ENCODE measurements at regions not wholly inside any gene's neighbourhood (a gene's known extent, or its start where the extent isn't known, plus 50 kb on each side); places are given as distances from the start of the nearest gene placed in this dataset.

- H3K9ac ChIP-seq (ENCODE audit: low read depth in 1 of 2, low read length in 2 of 2), result no peak overlapping the region
- no peaks in the 10 kb centered on the region for H3K9me3 ChIP-seq (ENCODE audit: control insufficient read depth in 1 of 2, low read length in 2 of 2)
- H3K27me3 ChIP-seq (ENCODE audit: control insufficient read depth in 1 of 2, insufficient read depth in 2 of 2, low read length in 2 of 2), result no peaks in the 10 kb centered on the region
- H3K4me3 ChIP-seq (ENCODE audit: low read depth in 1 of 2, low read length in 2 of 2), result no peak overlapping the region
- H3K36me3 ChIP-seq (ENCODE audit: control insufficient read depth in 1 of 2, insufficient read depth in 2 of 2, low read length in 2 of 2), result no peaks in the 10 kb centered on the region
- H3K4me1 ChIP-seq (ENCODE audit: control insufficient read depth in 1 of 2, insufficient read depth in 2 of 2, low read length in 2 of 2), result no peaks in the 10 kb centered on the region
- no peak overlapping the region for H3K27ac ChIP-seq (ENCODE audit: low read depth, low read length)
Measured at GRCh38 chr11:92506809-92507336, 282.3 kb downstream of the FAT3 start.

- Histone ChIP-seq H3K4me1 (ENCODE audit: control insufficient read depth in 1 of 2, insufficient read depth in 2 of 2, low read length in 2 of 2) (no peaks in the 10 kb centered on the region), H3K9me3 (ENCODE audit: control insufficient read depth in 1 of 2, low read length in 2 of 2) (no peaks in the 10 kb centered on the region), H3K27ac (ENCODE audit: low read depth, low read length) (no peak overlapping the region), H3K9ac (ENCODE audit: low read depth in 1 of 2, low read length in 2 of 2) (no peak overlapping the region), H3K4me3 (ENCODE audit: low read depth in 1 of 2, low read length in 2 of 2) (no peak overlapping the region), H3K27me3 (ENCODE audit: control insufficient read depth in 1 of 2, insufficient read depth in 2 of 2, low read length in 2 of 2) (no peaks in the 10 kb centered on the region), H3K36me3 (ENCODE audit: control insufficient read depth in 1 of 2, insufficient read depth in 2 of 2, low read length in 2 of 2) (no peaks in the 10 kb centered on the region)
Measured at GRCh38 chr11:92510591-92510990, 286.0 kb downstream of the FAT3 start.

DNA sequence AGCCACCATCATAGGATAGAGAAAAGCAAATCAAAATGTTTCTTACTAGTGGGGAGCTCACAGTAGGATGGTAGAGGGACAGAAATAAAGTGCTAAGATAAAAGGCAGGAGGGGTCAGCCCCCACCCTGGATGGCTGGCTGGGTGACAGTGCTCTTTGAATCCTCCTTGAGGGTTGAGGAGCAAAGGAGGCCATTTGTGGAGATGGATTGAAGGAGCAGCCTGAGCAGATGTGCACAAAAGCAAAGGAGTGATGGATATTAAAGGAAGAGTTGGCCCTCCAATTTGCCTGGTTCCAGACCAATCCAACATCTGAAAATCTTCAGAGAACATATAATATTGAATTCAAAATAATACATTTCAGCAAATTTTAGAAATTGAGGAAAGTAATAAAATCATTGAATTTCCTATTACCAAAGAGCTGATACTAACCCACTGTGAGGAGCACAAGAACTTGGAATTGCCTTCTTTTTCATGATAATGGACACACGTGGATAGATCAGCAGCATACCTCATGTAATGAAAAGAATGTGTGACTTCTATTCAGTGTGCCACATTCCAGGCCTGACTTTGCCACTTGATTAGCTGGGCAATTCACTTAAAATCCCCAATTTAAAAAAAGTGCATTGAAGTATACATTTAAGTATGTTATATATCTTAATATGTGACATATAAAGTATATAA lies 287.0 kb downstream of the FAT3 start:
- no peak overlapping the region for H3K9ac ChIP-seq (ENCODE audit: low read depth in 1 of 2, low read length in 2 of 2)
- no peaks in the 10 kb centered on the region for H3K9me3 ChIP-seq (ENCODE audit: control insufficient read depth in 1 of 2, low read length in 2 of 2)
- no peaks in the 10 kb centered on the region for H3K27me3 ChIP-seq (ENCODE audit: control insufficient read depth in 1 of 2, insufficient read depth in 2 of 2, low read length in 2 of 2)
- H3K27ac ChIP-seq (ENCODE audit: low read depth, low read length), result no peak overlapping the region
- no peaks in the 10 kb centered on the region for H3K36me3 ChIP-seq (ENCODE audit: control insufficient read depth in 1 of 2, insufficient read depth in 2 of 2, low read length in 2 of 2)
- H3K4me3 ChIP-seq (ENCODE audit: low read depth in 1 of 2, low read length in 2 of 2), result no peak overlapping the region
- no peaks in the 10 kb centered on the region for H3K4me1 ChIP-seq (ENCODE audit: control insufficient read depth in 1 of 2, insufficient read depth in 2 of 2, low read length in 2 of 2)

GRCh38 chr11:92512204-92512569 lies 287.6 kb downstream of the FAT3 start:
- Histone ChIP-seq H3K36me3 (ENCODE audit: control insufficient read depth in 1 of 2, insufficient read depth in 2 of 2, low read length in 2 of 2) (no peaks in the 10 kb centered on the region), H3K4me1 (ENCODE audit: control insufficient read depth in 1 of 2, insufficient read depth in 2 of 2, low read length in 2 of 2) (no peaks in the 10 kb centered on the region), H3K9me3 (ENCODE audit: control insufficient read depth in 1 of 2, low read length in 2 of 2) (no peaks in the 10 kb centered on the region), H3K27ac (ENCODE audit: low read depth, low read length) (no peak overlapping the region), H3K9ac (ENCODE audit: low read depth in 1 of 2, low read length in 2 of 2) (no peak overlapping the region), H3K27me3 (ENCODE audit: control insufficient read depth in 1 of 2, insufficient read depth in 2 of 2, low read length in 2 of 2) (no peaks in the 10 kb centered on the region), H3K4me3 (ENCODE audit: low read depth in 1 of 2, low read length in 2 of 2) (no peak overlapping the region)

DNA sequence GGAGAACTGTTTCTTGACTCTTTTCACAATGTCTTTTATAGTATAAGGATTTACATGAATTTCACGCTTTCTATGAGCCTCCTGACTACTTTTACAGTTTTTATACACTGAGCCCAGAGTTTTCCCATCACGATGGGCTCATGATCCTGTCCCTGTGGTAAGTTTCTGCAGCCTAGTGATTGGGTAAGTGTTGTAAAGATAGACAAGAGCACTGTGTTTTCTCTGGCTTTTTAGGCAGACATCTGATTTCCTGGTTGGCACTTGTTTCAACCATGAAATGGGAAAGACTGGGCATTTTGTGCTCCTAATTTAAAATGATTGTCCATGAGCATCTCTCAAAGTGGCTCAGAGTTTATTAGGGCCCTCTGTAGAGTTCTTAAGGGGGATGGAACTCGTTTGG lies 299.0 kb downstream of the FAT3 start:
- Histone ChIP-seq H3K4me1 (ENCODE audit: control insufficient read depth in 1 of 2, insufficient read depth in 2 of 2, low read length in 2 of 2) (no peaks in the 10 kb centered on the region), H3K9me3 (ENCODE audit: control insufficient read depth in 1 of 2, low read length in 2 of 2) (no peaks in the 10 kb centered on the region), H3K9ac (ENCODE audit: low read depth in 1 of 2, low read length in 2 of 2) (no peak overlapping the region), H3K36me3 (ENCODE audit: control insufficient read depth in 1 of 2, insufficient read depth in 2 of 2, low read length in 2 of 2) (no peaks in the 10 kb centered on the region), H3K4me3 (ENCODE audit: low read depth in 1 of 2, low read length in 2 of 2) (no peak overlapping the region), H3K27me3 (ENCODE audit: control insufficient read depth in 1 of 2, insufficient read depth in 2 of 2, low read length in 2 of 2) (no peaks in the 10 kb centered on the region), H3K27ac (ENCODE audit: low read depth, low read length) (no peak overlapping the region)

DNA sequence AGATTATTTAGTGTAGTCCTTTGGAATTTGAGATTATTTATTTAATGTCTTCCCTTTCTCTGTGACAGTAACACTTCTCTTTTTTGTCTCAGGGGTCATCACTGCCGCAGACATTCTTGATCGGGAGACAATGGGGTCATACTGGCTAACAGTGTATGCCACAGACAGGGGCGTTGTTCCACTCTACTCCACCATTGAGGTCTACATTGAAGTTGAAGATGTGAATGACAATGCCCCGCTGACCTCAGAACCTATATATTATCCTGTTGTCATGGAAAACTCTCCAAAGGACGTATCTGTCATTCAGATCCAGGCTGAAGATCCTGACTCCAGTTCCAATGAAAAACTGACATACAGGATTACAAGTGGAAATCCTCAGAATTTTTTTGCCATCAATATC lies 299.9 kb downstream of the FAT3 start:
- Histone ChIP-seq H3K4me3 (ENCODE audit: low read depth in 1 of 2, low read length in 2 of 2) (no peak overlapping the region), H3K9me3 (ENCODE audit: control insufficient read depth in 1 of 2, low read length in 2 of 2) (no peaks in the 10 kb centered on the region), H3K4me1 (ENCODE audit: control insufficient read depth in 1 of 2, insufficient read depth in 2 of 2, low read length in 2 of 2) (no peaks in the 10 kb centered on the region), H3K36me3 (ENCODE audit: control insufficient read depth in 1 of 2, insufficient read depth in 2 of 2, low read length in 2 of 2) (no peaks in the 10 kb centered on the region), H3K9ac (ENCODE audit: low read depth in 1 of 2, low read length in 2 of 2) (no peak overlapping the region), H3K27ac (ENCODE audit: low read depth, low read length) (no peak overlapping the region), H3K27me3 (ENCODE audit: control insufficient read depth in 1 of 2, insufficient read depth in 2 of 2, low read length in 2 of 2) (no peaks in the 10 kb centered on the region)

GRCh38 chr11:92527467-92527866 lies 302.8 kb downstream of the FAT3 start:
- Histone ChIP-seq H3K9ac (ENCODE audit: low read depth in 1 of 2, low read length in 2 of 2) (no peak overlapping the region), H3K27me3 (ENCODE audit: control insufficient read depth in 1 of 2, insufficient read depth in 2 of 2, low read length in 2 of 2) (no peaks in the 10 kb centered on the region), H3K36me3 (ENCODE audit: control insufficient read depth in 1 of 2, insufficient read depth in 2 of 2, low read length in 2 of 2) (no peaks in the 10 kb centered on the region), H3K27ac (ENCODE audit: low read depth, low read length) (no peak overlapping the region), H3K4me1 (ENCODE audit: control insufficient read depth in 1 of 2, insufficient read depth in 2 of 2, low read length in 2 of 2) (no peaks in the 10 kb centered on the region), H3K4me3 (ENCODE audit: low read depth in 1 of 2, low read length in 2 of 2) (no peak overlapping the region), H3K9me3 (ENCODE audit: control insufficient read depth in 1 of 2, low read length in 2 of 2) (no peaks in the 10 kb centered on the region)

DNA sequence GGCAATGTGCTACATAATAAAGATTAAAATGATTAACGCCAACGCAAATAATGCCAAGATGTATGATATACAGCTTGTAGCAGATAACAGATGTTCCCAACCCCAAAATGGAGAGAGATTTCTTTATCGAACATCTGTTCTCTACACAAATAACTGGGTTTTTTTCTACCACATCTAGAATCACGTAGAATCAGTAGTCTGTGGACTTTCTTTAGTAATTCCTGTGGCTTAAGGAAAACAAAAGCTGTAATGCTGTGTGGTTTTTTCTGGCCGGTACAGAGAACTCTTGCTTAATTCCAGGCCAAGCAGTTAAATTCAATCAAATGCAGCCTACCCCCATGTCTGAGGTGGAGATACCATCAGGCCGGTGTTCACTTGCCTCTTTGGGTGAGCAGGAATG lies 303.4 kb downstream of the FAT3 start:
- no peaks in the 10 kb centered on the region for H3K36me3 ChIP-seq (ENCODE audit: control insufficient read depth in 1 of 2, insufficient read depth in 2 of 2, low read length in 2 of 2)

GRCh38 chr11:92531065-92531739 lies 306.6 kb downstream of the FAT3 start:
- Histone ChIP-seq H3K4me3 (ENCODE audit: low read depth in 1 of 2, low read length in 2 of 2) (no peak overlapping the region), H3K9me3 (ENCODE audit: control insufficient read depth in 1 of 2, low read length in 2 of 2) (no peaks in the 10 kb centered on the region), H3K27me3 (ENCODE audit: control insufficient read depth in 1 of 2, insufficient read depth in 2 of 2, low read length in 2 of 2) (no peaks in the 10 kb centered on the region), H3K4me1 (ENCODE audit: control insufficient read depth in 1 of 2, insufficient read depth in 2 of 2, low read length in 2 of 2) (no peaks in the 10 kb centered on the region), H3K9ac (ENCODE audit: low read depth in 1 of 2, low read length in 2 of 2) (no peak overlapping the region), H3K36me3 (ENCODE audit: control insufficient read depth in 1 of 2, insufficient read depth in 2 of 2, low read length in 2 of 2) (no peaks in the 10 kb centered on the region), H3K27ac (ENCODE audit: low read depth, low read length) (no peak overlapping the region)

More for the DNA sequence above, 303.4 kb downstream of the FAT3 start:
- H3K27me3 ChIP-seq (ENCODE audit: control insufficient read depth in 1 of 2, insufficient read depth in 2 of 2, low read length in 2 of 2), result no peaks in the 10 kb centered on the region
- no peaks in the 10 kb centered on the region for H3K4me1 ChIP-seq (ENCODE audit: control insufficient read depth in 1 of 2, insufficient read depth in 2 of 2, low read length in 2 of 2)
- no peaks in the 10 kb centered on the region for H3K9me3 ChIP-seq (ENCODE audit: control insufficient read depth in 1 of 2, low read length in 2 of 2)
- H3K9ac ChIP-seq (ENCODE audit: low read depth in 1 of 2, low read length in 2 of 2), result no peak overlapping the region
- no peak overlapping the region for H3K27ac ChIP-seq (ENCODE audit: low read depth, low read length)
- H3K4me3 ChIP-seq (ENCODE audit: low read depth in 1 of 2, low read length in 2 of 2), result no peak overlapping the region

DNA sequence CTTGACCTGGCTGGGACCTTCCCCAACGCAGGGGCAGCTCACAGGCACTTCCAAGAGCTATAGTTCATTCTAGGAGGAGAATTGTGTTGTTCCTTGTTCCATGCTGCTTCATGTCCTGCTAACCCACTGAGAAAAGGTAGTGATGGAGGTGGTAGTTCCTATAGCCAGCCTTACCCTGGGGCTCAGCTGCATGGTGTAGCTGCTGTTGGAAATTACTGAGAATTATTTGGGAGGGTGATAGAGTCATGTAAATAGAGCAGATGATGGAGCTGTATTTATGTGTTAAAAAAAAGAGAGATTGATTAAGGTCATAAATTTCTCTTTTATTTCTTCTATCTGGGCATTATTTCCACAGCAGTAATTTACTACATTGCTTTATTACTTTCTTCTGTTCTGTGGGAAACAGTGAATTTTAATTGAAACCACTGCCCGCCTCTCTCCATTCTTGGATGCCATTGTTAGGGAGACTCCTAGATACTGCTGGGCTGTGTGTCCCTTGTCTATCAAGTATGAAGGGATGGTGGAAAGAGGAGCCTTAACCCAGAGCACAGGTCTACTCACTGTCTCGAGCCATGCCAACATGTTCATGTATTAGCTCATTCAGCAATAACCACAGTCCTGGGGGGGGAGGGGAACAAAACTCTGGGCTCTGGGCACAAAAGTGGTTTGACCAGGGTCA lies 309.2 kb downstream of the FAT3 start:
- Histone ChIP-seq H3K27ac (ENCODE audit: low read depth, low read length) (no peak overlapping the region), H3K9ac (ENCODE audit: low read depth in 1 of 2, low read length in 2 of 2) (no peak overlapping the region), H3K4me1 (ENCODE audit: control insufficient read depth in 1 of 2, insufficient read depth in 2 of 2, low read length in 2 of 2) (no peaks in the 10 kb centered on the region), H3K9me3 (ENCODE audit: control insufficient read depth in 1 of 2, low read length in 2 of 2) (no peaks in the 10 kb centered on the region), H3K36me3 (ENCODE audit: control insufficient read depth in 1 of 2, insufficient read depth in 2 of 2, low read length in 2 of 2) (no peaks in the 10 kb centered on the region), H3K4me3 (ENCODE audit: low read depth in 1 of 2, low read length in 2 of 2) (no peak overlapping the region), H3K27me3 (ENCODE audit: control insufficient read depth in 1 of 2, insufficient read depth in 2 of 2, low read length in 2 of 2) (no peaks in the 10 kb centered on the region)
